ENCODE measurements at regions not wholly inside any gene's neighbourhood (a gene's known extent, or its start where the extent isn't known, plus 50 kb on each side); places are given as distances from the start of the nearest gene placed in this dataset.

DNA sequence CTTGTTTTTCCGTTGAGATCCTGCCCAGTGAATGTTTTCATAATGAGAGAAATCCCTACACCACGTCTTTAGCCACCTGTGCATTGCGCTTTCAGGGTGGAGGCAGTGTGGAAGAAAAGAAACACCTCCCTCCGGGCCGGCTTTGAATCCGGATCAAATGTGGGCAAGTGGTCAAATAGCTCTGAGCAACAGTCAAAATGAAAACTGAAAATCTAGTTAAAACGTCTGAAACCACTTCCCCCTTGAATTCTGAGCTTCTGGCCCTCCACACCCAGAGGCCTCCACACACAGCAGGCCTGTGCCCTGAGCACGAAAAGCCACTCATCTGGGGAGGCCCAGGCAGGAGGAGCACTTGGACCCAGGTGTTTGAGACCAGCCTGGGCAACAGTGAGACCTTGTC is 263.6 kb upstream of the SALL3 start:
- H3K9me3 Mint-ChIP-seq: no peaks in the 10 kb centered on the region
- no peaks in the 10 kb centered on the region for H3K4me1 Mint-ChIP-seq
- peaks cover 3% of the 10 kb centered on the region for H3K27me3 Mint-ChIP-seq
- no peak overlapping the region for H3K27ac Mint-ChIP-seq
- no peaks in the 10 kb centered on the region for H3K36me3 Mint-ChIP-seq
- no peak overlapping the region for H3K4me3 Mint-ChIP-seq

DNA sequence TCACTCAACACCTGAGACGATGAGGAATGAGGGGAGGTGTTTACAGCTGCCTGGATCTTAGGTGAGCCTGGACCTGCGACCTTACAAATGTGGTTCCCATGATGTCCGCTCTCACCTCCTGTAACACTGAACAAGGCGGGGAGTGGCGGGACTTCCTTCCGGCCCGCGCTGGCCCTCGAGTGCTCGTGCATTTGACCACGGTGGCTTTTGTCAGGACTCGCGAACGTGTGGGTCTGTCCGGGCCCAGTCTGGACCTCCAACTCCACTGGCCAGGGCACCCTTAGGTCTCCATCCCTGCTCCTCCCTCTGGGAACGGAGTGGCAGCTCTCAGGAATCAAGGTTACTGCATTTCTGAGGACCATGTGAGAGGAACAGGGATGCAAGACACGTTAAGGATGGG is 263.0 kb upstream of the SALL3 start:
- no peak overlapping the region for H3K4me3 Mint-ChIP-seq
- no peaks in the 10 kb centered on the region for H3K4me1 Mint-ChIP-seq
- H3K27ac Mint-ChIP-seq: no peak overlapping the region
- no peaks in the 10 kb centered on the region for H3K36me3 Mint-ChIP-seq
- no peaks in the 10 kb centered on the region for H3K9me3 Mint-ChIP-seq
- H3K27me3 Mint-ChIP-seq: peaks cover 5% of the 10 kb centered on the region

DNA sequence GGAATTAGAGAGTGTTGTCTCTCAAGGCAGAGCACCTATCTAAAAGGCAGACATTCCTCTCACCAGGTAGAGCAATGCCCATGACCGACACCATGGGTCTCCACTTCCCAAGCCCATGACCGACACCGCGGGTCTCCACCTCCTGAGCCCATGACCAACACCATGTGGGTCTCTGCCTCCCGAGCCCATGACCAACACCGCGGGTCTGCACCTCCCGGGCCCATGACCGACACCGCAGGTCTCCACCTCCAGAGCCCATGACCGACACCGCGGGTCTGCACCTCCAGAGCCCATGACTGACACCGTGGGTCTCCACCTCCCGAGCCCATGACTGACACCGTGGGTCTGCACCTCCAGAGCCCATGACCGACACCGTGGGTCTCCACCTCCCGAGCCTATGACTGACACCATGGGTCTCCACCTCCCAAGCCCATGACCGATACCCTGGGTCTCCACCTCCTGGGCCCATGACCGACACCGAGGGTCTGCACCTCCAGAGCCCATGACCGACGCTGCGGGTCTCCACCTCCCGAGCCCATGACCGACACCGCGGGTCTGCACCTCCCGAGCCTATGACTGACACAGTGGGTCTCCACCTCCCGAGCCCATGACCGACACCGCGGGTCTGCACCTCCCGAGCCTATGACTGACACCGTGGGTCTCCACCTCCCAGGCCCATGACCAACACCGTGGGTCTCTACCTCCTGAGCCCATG is 262.4 kb upstream of the SALL3 start:
- peaks cover 6% of the 10 kb centered on the region for H3K27me3 Mint-ChIP-seq

DNA sequence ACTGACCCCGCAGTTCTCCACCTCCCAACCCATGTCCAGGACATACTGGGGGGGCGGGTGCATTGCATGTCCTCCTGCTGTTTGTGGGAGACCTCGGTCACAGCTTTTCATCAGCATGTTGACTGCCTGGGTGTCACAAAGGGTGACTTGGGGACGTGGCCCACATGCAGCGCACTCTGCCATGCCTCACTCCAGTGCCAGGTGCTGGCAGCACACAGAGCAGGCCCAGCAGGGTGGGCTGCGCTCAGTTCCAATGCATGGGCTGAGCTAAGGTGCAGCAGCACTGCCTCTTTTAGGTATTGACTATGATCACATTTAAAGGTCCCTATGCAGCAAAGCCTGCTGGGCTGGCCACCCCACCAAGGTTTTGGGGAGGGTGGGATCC is 261.9 kb upstream of the SALL3 start:
- Mint-ChIP-seq H3K27ac (no peak overlapping the region), H3K36me3 (no peaks in the 10 kb centered on the region), H3K4me3 (no peak overlapping the region), H3K9me3 (no peaks in the 10 kb centered on the region), H3K27me3 (peaks cover 6% of the 10 kb centered on the region), H3K4me1 (no peaks in the 10 kb centered on the region)

More for the DNA sequence above, 262.4 kb upstream of the SALL3 start:
- no peaks in the 10 kb centered on the region for H3K4me1 Mint-ChIP-seq
- H3K9me3 Mint-ChIP-seq: no peaks in the 10 kb centered on the region
- H3K36me3 Mint-ChIP-seq: no peaks in the 10 kb centered on the region
- H3K4me3 Mint-ChIP-seq: no peak overlapping the region
- no peak overlapping the region for H3K27ac Mint-ChIP-seq

DNA sequence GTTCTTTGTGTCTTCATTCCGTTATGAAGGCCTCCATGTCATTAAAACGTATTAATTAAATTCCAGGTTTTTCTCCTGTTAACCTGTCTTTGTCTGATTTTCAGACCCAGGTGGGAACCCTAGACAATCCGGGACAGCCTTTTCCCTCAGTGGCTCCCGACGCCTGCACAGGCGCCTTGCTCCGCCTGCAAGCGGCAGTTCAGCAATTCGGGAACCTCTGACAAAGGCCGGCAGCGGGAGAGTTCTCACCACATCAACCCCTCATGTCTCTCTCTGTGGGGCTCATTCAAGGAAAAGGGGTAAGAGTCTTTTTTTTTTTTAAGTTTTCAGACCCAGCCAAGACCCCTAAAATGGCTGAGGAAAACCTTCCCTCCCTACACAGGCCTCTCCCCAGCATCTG is 259.8 kb upstream of the SALL3 start:
- Mint-ChIP-seq H3K27me3 (peaks cover 6% of the 10 kb centered on the region), H3K4me1 (no peaks in the 10 kb centered on the region), H3K27ac (no peak overlapping the region), H3K4me3 (no peak overlapping the region), H3K36me3 (no peaks in the 10 kb centered on the region), H3K9me3 (no peaks in the 10 kb centered on the region)

DNA sequence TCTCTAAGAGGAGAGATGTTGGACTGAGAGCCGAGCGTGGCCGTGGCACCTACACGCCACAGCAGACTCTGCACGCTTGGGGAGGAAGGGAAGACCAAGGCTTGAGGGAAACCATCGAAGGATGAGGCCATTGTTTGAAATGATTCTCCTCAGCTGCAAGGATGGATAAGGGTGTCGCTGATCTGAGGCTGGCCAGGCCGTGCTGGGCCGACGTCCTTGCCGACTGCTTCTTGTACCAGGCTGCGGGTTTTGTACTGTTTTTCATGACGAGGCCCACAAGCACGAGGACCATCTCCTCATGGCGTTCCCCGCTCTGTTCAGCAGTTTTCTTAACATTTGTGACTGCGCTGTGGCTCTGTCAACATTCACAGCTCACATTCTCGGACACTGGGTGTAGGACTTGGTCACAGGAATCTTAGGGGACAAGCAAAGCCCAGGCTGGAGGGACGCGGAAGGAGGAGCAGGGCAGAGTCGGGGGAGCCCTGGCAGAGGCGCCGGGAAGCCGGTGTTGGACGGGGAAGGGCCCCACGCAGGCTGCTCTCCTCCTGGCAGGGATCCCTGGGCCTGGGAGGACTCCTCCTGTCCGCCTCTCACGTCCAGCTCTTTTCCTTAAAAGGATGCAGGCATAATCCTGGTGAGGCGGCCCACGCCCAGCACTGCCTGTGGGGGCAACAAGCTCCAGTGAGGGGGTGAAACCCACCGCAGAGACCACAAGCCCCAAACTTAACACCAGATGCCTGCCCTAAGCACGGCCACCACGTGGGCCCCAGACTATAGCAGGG is 259.0 kb upstream of the SALL3 start:
- Mint-ChIP-seq H3K27ac (no peak overlapping the region), H3K4me1 (no peaks in the 10 kb centered on the region), H3K27me3 (peaks cover 6% of the 10 kb centered on the region), H3K4me3 (no peak overlapping the region), H3K9me3 (no peaks in the 10 kb centered on the region), H3K36me3 (no peaks in the 10 kb centered on the region)

DNA sequence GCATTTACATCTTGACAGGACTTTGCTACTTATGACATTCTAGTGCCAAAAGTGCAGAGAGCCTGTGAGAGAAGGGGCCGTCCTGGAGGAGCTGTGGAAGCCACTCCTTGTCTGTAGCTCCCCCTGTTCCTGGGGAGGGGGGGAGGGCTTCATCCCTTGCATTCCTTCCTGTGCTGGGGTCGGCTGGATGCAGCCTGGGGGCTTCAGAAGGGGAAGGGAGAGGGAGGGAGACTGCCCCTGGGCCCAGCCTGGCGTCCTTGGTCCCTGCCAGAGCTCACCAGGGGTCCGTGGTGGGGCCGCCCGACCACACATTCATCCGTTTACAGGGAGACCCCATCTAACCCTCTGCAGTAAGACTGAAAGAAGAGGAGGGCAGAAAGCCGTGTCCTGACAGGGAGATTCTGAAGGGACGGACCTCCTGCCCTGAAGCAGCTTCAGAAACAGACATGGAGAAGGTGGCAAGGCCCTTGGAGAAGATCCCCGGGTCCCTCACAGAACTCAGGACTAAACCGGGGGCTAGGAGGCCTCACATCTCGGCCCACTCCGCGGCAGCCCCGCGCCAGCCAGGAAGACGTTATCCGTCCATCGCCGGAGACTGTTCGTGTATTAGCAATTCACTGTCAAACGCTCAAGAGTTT is 258.3 kb upstream of the SALL3 start:
- Mint-ChIP-seq H3K36me3 (no peaks in the 10 kb centered on the region), H3K27ac (no peak overlapping the region), H3K9me3 (no peaks in the 10 kb centered on the region), H3K27me3 (peaks cover 6% of the 10 kb centered on the region), H3K4me3 (no peak overlapping the region), H3K4me1 (no peaks in the 10 kb centered on the region)

DNA sequence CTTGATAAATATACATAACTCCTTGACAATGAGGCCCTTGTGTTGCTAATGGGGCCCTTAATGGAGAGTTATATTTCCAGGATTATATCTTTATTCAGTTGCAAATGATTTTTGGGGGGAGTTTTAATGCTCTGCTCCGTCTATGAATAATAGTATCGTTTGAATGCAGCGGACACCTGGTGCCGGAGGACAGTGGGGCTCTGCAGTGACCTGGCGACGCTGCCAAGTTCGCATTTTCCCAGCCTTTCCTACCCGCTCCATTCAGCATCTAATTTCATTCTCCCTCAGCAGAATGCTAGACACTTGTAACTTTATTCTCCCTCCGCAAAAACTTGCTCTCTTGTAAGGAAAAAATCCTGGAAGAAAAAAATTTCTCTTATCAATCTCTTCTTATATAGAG is 257.6 kb upstream of the SALL3 start:
- Mint-ChIP-seq H3K4me1 (no peaks in the 10 kb centered on the region), H3K4me3 (no peak overlapping the region), H3K27ac (no peak overlapping the region), H3K36me3 (no peaks in the 10 kb centered on the region), H3K27me3 (peaks cover 6% of the 10 kb centered on the region), H3K9me3 (no peaks in the 10 kb centered on the region)

DNA sequence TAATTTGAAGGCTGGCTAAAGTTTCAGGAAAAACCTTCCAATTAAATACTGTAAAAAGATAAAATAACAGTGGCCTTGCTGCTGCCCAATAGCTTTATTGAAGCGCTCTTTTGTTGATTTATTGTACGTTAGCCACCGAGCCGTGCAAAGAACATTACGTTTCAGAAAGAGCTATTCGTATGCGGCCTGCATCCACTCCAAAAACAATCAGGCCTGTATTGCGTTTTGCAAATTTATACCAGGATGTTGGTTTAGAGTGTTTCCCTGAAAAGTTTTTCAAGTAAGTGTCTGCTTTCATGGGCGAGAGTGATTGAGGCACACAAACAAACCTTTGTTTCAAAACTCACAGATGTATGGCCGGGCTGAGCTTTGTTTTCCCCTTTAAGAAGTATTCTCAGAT is 257.2 kb upstream of the SALL3 start:
- Mint-ChIP-seq H3K36me3 (no peaks in the 10 kb centered on the region), H3K27ac (no peak overlapping the region), H3K4me3 (no peak overlapping the region), H3K4me1 (no peaks in the 10 kb centered on the region), H3K9me3 (no peaks in the 10 kb centered on the region), H3K27me3 (peaks cover 6% of the 10 kb centered on the region)

DNA sequence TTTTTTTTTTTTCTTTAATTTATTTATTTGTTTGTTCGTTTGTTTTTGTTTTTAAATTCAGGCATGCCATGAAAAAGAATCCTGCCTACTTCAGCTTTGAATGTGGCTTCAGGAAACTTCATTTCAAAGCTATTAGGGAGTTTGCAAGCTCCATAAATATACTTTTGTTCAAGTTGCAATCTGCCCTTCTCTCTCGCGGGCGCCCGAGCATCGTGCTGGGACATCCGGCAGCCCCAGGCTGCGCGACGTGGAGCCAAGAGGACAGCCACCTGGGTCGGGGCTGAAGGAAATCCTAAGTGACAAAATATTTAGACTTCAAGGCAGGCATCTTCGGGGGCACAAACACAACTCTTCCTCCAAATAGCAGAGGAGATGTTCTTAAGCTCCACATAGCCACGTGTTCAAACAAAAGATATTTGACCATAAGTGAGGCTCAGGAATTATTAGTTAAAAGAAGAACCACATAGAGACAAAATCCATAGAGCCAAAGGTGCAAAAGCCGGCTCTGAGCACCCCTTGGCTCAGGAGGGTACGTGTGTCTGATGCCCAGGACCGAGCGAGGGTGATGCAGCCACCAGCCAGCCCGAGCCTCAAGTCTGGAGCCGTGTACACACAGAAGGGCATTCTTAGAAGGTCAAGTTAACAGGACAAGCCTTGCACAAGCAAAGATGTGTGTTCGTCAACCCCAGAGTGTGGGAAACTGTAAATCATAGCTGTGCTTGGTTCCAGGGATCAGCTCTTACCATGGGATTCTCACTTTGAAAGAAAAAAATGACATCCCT is 256.5 kb upstream of the SALL3 start:
- Mint-ChIP-seq H3K36me3 (no peaks in the 10 kb centered on the region), H3K27ac (no peak overlapping the region), H3K4me1 (no peaks in the 10 kb centered on the region), H3K9me3 (no peaks in the 10 kb centered on the region), H3K4me3 (no peak overlapping the region), H3K27me3 (peaks cover 6% of the 10 kb centered on the region)

DNA sequence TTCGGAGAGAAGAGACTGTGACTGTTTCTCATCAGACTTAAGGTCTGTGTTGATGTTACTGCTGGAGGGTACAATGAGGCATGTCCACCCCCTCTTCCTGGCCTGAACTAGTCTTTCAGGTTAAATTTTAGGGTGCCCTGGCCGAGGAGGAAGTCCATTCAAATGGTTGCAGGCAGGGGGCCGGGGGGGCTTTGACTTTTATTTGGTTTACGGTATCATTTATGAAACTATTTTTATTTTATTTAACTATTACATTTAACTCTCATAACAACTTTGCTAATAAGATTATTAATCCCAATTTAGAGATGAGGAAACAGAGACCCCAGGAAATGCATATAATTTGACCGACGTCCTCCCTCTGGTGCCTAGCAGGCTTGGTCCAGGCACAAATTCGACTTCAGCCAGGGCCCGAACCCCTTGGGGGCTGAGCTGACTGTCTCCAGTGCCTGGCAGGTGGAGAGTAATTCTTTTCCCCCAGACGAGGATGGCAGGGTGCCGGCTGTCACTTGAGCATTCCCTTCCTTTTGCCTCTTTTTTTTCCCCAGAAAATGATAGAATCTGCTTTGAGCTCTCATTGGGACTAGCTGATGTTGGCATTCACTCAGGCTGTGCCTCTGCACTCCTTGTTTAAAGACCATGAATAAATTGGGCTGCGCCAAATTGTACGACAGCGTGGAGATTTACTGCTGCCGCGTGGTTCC is 255.3 kb upstream of the SALL3 start:
- no peaks in the 10 kb centered on the region for H3K4me1 Mint-ChIP-seq
- H3K27me3 Mint-ChIP-seq: peaks cover 6% of the 10 kb centered on the region
- H3K9me3 Mint-ChIP-seq: no peaks in the 10 kb centered on the region
- H3K36me3 Mint-ChIP-seq: no peaks in the 10 kb centered on the region
- H3K27ac Mint-ChIP-seq: no peak overlapping the region
- no peak overlapping the region for H3K4me3 Mint-ChIP-seq

DNA sequence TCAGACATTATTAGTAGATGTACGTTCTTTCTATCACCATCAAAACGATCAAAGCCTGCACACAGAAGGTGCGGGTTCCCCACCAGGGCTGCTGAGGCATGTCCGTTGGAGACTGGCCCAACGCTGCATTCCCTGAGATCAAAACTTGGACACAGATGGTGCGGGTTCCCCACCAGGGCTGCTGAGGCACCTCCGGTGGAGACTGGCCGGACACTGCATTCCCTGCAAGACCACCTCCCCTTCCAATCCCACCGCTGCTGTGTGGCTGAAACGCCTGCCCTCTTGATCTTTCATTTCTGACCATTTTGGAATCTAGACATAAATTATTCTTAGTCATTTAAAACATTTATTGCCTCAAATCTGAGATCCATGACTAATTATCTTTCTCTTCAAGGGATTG is 254.2 kb upstream of the SALL3 start:
- Mint-ChIP-seq H3K27ac (no peak overlapping the region), H3K9me3 (no peaks in the 10 kb centered on the region), H3K4me1 (no peaks in the 10 kb centered on the region), H3K36me3 (no peaks in the 10 kb centered on the region), H3K27me3 (peaks cover 3% of the 10 kb centered on the region), H3K4me3 (no peak overlapping the region)

DNA sequence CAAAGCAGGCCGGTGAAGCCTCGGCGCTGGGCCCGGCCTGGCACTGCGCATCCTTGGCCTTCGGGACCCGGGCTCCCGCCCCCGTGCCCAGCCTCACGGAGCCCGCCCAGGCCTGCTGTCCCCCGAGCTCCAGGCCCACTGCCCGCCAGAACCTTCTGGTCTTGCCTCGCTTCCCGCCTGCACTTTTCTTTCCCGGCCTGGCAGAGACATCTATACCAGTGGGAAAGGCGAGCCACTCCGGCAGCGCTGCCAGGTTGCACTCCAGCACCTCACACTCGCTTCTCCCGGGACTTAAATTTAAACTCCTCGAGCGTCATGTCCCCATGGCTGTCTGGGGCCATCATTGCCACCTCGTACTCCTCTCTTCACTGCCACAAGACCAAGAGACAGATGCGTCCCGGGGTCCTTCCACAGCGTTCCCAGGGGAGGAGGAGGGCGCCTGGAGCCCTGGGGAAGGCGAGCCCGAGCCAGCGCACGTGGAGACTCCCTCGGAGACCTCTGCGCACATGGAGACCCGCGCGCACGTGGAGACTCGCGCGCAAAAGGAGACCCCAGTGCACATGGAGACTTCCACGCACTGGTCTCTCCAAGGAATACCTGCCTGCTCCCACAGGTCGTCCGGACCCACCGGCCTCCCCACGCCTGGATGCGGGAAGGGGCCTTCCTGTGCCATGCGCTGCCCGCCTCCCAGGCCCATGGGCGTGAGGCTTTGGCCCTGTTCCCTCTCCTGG is 253.1 kb upstream of the SALL3 start:
- Mint-ChIP-seq H3K4me1 (no peaks in the 10 kb centered on the region), H3K9me3 (no peaks in the 10 kb centered on the region), H3K36me3 (no peaks in the 10 kb centered on the region), H3K4me3 (no peak overlapping the region), H3K27me3 (peaks cover 2% of the 10 kb centered on the region), H3K27ac (no peak overlapping the region)

DNA sequence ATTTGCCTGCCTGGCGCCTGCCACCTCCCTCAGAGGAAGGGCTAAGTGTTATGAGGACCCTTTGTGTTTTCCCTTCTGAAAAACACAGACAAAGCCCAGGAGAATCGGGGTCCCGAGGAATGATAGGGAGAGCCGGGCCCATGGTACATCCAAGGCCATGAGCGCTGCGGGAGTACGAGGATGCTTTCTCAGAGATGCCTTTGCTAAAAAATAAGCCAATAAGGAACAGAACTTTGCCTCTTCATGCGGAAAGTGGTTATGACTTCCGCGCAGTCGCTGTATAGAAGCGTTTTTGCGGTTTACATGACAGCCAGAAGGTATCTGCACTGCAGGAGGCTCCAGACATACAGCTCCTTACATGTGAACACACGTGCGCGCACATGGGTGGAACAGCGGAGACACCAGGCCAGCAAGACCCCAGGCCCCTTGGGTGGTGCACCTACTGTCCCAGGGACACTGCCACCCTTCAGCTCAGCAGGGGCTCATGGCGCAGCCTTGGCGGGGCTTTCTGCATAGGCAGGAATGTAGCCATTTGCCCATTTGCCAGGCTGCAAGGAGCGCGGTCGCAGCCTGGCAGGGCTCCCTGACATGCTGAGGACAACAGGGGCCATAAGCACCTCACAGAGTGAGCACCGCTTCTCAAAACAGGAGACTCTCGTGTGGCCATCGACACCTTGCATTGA is 252.4 kb upstream of the SALL3 start:
- no peaks in the 10 kb centered on the region for H3K36me3 Mint-ChIP-seq
- H3K27ac Mint-ChIP-seq: no peak overlapping the region
- no peaks in the 10 kb centered on the region for H3K4me1 Mint-ChIP-seq
- no peak overlapping the region for H3K4me3 Mint-ChIP-seq
- no peaks in the 10 kb centered on the region for H3K9me3 Mint-ChIP-seq
- no peaks in the 10 kb centered on the region for H3K27me3 Mint-ChIP-seq

All from activated naive CD4-positive, alpha-beta T cell treated with anti-CD3 and anti-CD28 coated beads, Interleukin-2, amount 50 U/mL, for 24 hours (primary cell).